Right cardiac atrium (tissue), 5 donors: ENCODE measurements at regions not wholly inside any gene's neighbourhood (a gene's known extent, or its start where the extent isn't known, plus 50 kb on each side); places are given as distances from the start of the nearest gene placed in this dataset.
"Not testable (repeated sequence)": the region's sequence is repeated elsewhere in the genome, so short reads cannot be mapped to it uniquely, and the experiment has no call there.

Experiments used
- ATAC-seq, 2 donors: fragments of 200-7000 bp; cut with Tn5 transposase; one replicate each; pipeline versions ENCODE4 v1.8.0 to v1.9.1; 2020; ENCODE audit warnings: moderate library complexity in 2 of 2, mild to moderate bottlenecking in 1 of 2
- DNase-seq, 3 donors: peaks; one replicate each; pipeline ENCODE4 v3.0.0-alpha.2; 2020
- H3K27ac ChIP-seq: one replicate; pipeline ENCODE4 v1.5.1; 2013; ENCODE audit warnings: mild to moderate bottlenecking, low read length, control low read depth, moderate library complexity
- H3K27me3 ChIP-seq: one replicate; pipeline ENCODE4 v1.6.1; 2013; ENCODE audit not compliant: control insufficient read depth, insufficient read depth
- H3K4me1 ChIP-seq: one replicate; pipeline ENCODE4 v1.6.1; 2013; ENCODE audit warnings: low read length; ENCODE audit not compliant: control insufficient read depth, insufficient read depth
- H3K4me3 ChIP-seq: one replicate; pipeline ENCODE4 v1.5.1; 2013; ENCODE audit warnings: low read length, control low read depth
- H3K9me3 ChIP-seq: one replicate; pipeline ENCODE4 v1.6.1; 2013; ENCODE audit warnings: low read length; ENCODE audit not compliant: control insufficient read depth
- WGBS: extraction: QIAGEN DNeasy Blood & Tissue Kit; methylation state at CpG from one replicate; pipeline ENCODE4 v1.1.7; 2013; 5-methylcytosine and 5-hydroxymethylcytosine counted together
- intact Hi-C, 4 donors: fragments of 100-400 bp; cut with DNase I; formaldehyde crosslinking; loops; one replicate each; pipeline versions ENCODE4 v1.11.0 to v1.14.0; 2022 to 2023
- donor health status: healthy with polysubstance abuse.
- donor health status: DM: no; HTN: yes; CAD: no.
- donor health status: DM: no; HTN: no; CAD: no.
- donor health status: DM: no; HTN: yes; CAD: no; lungs with severe emphysema.
- donor health status: DM: yes; HTN: yes; CAD: no.

DNA sequence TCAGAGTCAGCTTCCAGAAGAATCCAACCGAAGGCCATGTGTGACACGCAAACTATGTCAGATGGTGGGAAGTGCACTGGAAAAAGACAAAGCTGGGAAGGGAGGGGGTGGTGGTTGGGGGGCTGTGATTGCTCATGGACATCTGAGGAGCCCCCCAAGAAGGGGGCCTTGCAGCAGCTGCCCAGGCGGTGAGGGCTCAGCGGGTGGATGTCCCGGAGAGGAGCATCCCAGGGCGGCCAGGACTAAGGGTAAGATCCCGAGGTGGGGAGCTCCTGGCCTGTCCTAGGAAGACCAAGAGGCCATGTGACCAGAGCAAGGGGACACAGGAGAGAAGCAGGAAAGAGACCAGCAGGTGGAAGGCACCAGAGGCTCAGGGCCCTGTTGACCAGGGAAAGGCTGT lies 299.5 kb downstream of the PREX1 start:
- 91% methylated on average over 7 of the region's 7 CpGs for WGBS
- ATAC-seq: no peak
- no peaks in the 10 kb centered on the region for H3K27me3 ChIP-seq
- no peak for DNase-seq
- H3K4me1 ChIP-seq: no peaks in the 10 kb centered on the region
- no peak overlapping the region for H3K4me3 ChIP-seq
- no peaks in the 10 kb centered on the region for H3K9me3 ChIP-seq
- H3K27ac ChIP-seq: no peak overlapping the region
- intact Hi-C loops: no loop called here

DNA sequence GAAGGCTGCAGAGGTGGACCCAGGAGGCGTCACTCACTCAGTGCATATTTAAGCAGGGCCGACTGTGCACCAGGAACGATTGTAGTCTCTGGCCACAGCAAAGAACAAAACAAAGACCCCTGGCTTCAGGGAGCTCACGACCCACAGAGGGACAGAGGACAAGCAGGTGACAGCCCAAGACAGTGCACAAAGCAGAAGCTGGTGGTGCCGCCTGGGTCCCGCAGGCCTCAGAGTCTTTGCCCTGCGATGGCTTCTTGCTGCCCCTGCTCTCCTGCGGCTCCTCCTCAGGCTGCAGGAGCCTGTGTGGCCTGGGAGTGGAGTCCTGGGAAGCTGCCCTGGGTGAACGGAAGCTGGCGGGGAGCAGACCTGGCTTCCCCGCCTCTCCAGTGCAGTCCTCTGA lies 300.0 kb downstream of the PREX1 start:
- Histone ChIP-seq H3K4me3 (no peak overlapping the region), H3K27ac (no peak overlapping the region), H3K27me3 (no peaks in the 10 kb centered on the region), H3K4me1 (no peaks in the 10 kb centered on the region), H3K9me3 (no peaks in the 10 kb centered on the region)
- ATAC-seq (no peak), DNase-seq (no peak)
- 79% methylated on average over 11 of the region's 11 CpGs for WGBS
- intact Hi-C loops: no loop called here

DNA sequence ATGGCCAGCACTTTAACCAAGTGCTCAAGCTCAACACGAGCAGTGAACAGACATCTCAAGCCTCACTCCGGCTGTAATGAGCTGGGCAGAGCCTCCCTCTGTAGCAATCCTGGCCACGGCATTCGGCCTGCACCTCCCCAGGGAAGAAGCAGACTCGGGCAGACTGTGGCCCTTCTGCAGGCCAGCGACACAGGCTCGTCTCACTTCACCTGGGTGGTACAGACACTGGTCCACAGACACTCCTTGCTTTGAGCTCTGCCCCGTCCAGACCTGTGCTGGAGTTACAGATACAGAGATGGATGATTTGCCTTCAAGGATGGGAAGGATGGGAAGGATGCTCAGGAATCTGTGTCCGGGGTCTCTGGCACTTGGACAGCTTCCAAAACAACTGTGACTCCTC lies 300.9 kb downstream of the PREX1 start:
- H3K4me3 ChIP-seq: no peak overlapping the region
- no peak for ATAC-seq
- no peaks in the 10 kb centered on the region for H3K4me1 ChIP-seq
- intact Hi-C loops: no loop called here
- no peak for DNase-seq
- 70% methylated on average over 9 of the region's 9 CpGs for WGBS
- H3K27ac ChIP-seq: no peak overlapping the region
- no peaks in the 10 kb centered on the region for H3K27me3 ChIP-seq
- H3K9me3 ChIP-seq: no peaks in the 10 kb centered on the region

DNA sequence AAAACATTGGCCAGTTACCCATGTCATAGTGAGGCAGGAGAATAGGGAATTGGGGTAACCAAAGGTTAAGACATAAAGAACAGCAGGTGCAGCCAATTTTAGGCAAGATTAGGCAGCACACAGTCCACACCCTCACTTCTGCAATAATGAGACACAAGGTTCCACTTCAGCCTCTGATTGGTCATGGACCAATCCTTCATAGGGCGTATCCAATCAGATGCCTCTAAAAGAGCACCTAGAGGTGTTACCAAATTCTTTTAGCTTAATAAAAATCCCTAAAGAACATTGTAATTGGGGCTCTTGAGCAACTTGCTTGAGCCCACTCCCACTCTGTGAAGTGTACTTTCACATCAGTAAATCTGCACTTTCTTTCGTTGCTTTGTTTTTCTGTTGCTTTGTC lies 302.4 kb downstream of the PREX1 start:
- H3K27me3 ChIP-seq: no peaks in the 10 kb centered on the region
- WGBS: 92% methylated on average over 2 of the region's 2 CpGs
- H3K27ac ChIP-seq: no peak overlapping the region
- ATAC-seq: no peak
- no peaks in the 10 kb centered on the region for H3K9me3 ChIP-seq
- H3K4me3 ChIP-seq: no peak overlapping the region
- intact Hi-C loops: no loop called here
- no peaks in the 10 kb centered on the region for H3K4me1 ChIP-seq
- DNase-seq: no peak

DNA sequence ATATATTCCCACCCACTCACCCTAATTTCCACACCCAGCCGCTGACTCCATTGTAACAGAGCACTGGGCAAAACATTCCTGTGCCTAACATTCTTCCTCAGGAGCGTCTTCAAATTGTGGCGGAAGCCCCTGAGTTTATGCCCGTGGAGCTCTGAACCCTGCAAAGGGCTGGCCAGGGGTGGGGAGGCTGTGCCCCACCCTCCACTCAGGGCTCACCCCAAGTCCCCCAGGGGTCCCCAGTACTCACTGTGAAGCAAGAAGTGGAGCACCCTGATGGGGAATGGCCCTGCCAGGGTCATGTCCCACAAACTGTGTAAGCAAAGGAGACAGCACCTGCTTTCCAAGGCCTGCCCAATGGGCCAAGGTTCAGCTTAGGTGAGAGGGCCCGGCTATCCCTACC lies 303.2 kb downstream of the PREX1 start:
- ATAC-seq: no peak
- 91% methylated on average over 5 of the region's 5 CpGs for WGBS
- Histone ChIP-seq H3K27me3 (no peaks in the 10 kb centered on the region), H3K4me1 (no peaks in the 10 kb centered on the region), H3K4me3 (no peak overlapping the region), H3K27ac (no peak overlapping the region), H3K9me3 (no peaks in the 10 kb centered on the region)
- no peak for DNase-seq
- intact Hi-C loops: no loop called here

DNA sequence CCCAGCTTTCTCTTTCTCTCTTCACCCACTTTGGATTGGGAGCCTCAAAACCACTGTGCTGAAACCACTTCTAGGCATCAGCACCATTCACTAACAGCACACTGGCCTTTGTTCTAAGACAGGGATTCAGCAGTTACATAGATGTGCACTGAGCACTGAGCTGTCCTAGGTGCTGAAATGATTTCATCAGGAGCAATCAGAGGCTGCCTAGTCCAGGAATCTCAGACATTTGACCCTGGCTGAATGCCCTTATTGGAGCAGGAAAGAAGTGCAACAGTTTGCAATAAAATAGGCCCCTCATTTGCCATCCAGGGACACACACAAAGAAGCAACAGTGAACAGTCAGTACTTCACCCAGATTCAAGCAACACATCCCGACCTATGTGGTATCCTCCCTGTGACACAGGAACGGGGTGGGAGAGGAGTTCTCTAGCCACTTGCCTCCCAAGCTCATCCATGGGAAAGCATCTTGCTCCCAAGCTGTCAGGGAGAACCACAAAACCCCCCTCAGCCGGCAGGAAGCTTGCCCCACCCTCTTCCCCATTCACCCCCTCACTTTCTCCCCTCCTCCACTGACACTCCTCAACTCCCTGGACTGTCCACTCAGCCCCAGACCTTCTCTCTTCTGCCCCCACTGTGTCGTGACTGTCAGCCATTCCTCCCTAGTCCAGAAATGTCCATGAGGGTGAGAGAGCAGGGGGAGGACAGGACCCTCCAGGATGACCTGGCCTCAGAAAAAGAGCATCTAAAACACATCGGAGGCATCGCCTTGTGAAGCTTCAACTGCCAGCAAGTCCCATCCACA lies 304.4 kb downstream of the PREX1 start:
- 71% methylated on average over 6 of the region's 6 CpGs for WGBS
- DNase-seq: no peak
- ATAC-seq: peak; percentile 45 to 66

DNA sequence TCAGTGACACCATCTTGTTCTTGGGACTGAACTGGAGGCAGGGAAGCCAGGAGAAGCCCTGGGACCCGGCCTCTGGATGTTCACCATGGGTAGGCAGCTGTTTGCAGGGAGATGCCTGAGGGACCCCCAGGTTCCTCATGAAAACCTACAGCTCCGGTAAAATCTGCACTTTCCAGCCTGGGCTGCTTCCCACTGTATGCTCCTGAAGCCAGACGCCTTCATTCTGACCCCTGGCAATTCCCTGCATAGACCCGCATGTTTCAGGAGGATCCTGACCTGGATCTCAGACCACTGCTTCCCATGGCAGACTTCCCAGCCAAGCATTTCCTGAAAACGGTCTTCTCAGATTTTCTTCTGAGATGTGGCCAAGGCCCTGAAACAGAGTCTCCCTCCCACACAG lies 306.7 kb downstream of the PREX1 start:
- Histone ChIP-seq H3K27me3 (no peaks in the 10 kb centered on the region), H3K27ac (no peak overlapping the region), H3K9me3 (no peaks in the 10 kb centered on the region), H3K4me1 (no peaks in the 10 kb centered on the region), H3K4me3 (no peak overlapping the region)
- 75% methylated on average over 5 of the region's 5 CpGs for WGBS
- intact Hi-C loops: no loop called here
- ATAC-seq (no peak), DNase-seq (no peak)

More for the DNA sequence above, 304.4 kb downstream of the PREX1 start:
- intact Hi-C loops: no loop called here
- Histone ChIP-seq H3K4me3 (no peak overlapping the region), H3K9me3 (no peaks in the 10 kb centered on the region), H3K27ac (no peak overlapping the region), H3K4me1 (no peaks in the 10 kb centered on the region), H3K27me3 (no peaks in the 10 kb centered on the region)

DNA sequence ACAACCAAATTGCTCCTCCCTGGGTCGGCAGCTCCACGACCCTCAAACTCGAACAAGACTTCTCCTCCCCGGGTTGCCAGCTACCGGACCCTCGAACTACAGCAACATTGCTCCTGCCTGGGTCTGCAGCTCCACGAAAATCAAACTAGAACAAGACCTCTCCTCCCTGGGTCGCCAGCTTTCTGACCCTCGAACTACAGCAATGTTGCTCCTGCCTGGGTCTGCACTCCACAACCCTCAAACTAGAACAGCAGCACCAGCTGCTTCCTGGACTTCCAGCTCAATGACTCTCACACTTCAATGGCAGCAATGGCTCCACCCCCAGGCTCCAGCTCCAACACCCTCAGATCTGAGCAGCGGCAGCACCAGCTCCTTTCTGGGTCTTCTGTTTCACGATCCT lies 311.6 kb downstream of the PREX1 start:
- H3K4me1 ChIP-seq, H3K27me3 ChIP-seq, DNase-seq, ATAC-seq, H3K27ac ChIP-seq, H3K4me3 ChIP-seq, H3K9me3 ChIP-seq: not testable (repeated sequence)
- WGBS: 63% methylated on average over 11 of the region's 11 CpGs
- intact Hi-C loops: loop anchor here (5.0 to 10.0 kb wide), 3 partner anchors 619 to 624 kb away; no protein-coding TSS in a partner anchor

DNA sequence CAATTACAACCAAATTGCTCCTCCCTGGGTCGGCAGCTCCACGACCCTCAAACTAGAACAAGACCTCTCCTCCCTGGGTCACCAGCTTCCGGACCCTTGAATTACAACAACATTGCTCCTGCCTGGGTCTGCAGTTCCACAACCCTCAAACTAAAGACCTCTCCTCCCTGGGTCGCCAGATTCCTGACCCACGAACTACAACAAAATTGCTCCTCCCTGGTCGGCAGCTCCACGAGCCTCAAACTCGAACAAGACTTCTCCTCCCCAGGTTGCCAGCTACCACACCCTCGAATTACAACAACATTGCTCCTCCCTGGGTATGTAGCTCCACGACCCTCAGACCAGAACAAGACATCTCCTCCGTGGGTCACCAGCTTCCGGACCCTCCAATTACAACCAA lies 313.2 kb downstream of the PREX1 start:
- H3K9me3 ChIP-seq, H3K27ac ChIP-seq, ATAC-seq, H3K4me3 ChIP-seq, DNase-seq, H3K27me3 ChIP-seq, H3K4me1 ChIP-seq: not testable (repeated sequence)
- 86% methylated on average over 10 of the region's 12 CpGs for WGBS
- intact Hi-C loops: loop anchor here in 1 of 4 donors (10.0 kb wide), 1 partner anchor 620 kb away; no protein-coding TSS in a partner anchor

DNA sequence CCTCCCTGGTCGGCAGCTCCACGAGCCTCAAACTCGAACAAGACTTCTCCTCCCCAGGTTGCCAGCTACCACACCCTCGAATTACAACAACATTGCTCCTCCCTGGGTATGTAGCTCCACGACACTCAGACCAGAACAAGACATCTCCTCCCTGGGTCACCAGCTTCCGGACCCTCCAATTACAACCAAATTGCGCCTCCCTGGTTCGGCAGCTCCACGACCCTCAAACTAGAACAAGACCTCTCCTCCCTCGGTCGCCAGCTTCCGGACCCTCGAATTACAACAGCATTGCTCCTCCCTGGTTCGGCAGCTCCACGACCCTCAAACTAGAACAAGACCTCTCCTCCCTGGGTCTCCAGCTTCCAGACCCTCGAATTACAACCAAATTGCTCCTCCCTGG lies 315.3 kb downstream of the PREX1 start:
- not testable (repeated sequence) for H3K4me1 ChIP-seq, H3K9me3 ChIP-seq, ATAC-seq, H3K27ac ChIP-seq, H3K27me3 ChIP-seq, DNase-seq, H3K4me3 ChIP-seq
- intact Hi-C loops: loop anchor here in 1 of 4 donors (10.0 kb wide), 1 partner anchor 618 kb away; no protein-coding TSS in a partner anchor
- 91% methylated on average over 15 of the region's 16 CpGs for WGBS

DNA sequence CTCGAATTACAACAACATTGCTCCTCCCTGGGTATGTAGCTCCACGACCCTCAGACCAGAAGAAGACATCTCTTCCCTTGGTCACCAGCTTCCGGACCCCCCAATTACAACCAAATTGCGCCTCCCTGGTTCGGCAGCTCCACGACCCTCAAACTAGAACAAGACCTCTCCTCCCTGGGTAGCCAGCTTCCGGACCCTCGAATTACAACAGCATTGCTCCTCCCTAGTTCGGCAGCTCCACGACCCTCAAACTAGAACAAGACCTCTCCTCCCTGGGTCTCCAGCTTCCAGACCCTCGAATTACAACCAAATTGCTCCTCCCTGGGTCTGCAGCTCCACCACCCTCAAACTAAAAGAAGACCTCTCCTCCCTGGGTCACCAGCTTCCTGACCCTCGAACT lies 322.7 kb downstream of the PREX1 start:
- H3K27me3 ChIP-seq, H3K4me3 ChIP-seq, H3K27ac ChIP-seq, H3K4me1 ChIP-seq, ATAC-seq, H3K9me3 ChIP-seq, intact Hi-C loops, DNase-seq: not testable (repeated sequence)
- 82% methylated on average over 12 of the region's 12 CpGs for WGBS
